ENCODE measurements at regions not wholly inside any gene's neighbourhood (a gene's known extent, or its start where the extent isn't known, plus 50 kb on each side); places are given as distances from the start of the nearest gene placed in this dataset.
"Not testable (repeated sequence)": the region's sequence is repeated elsewhere in the genome, so short reads cannot be mapped to it uniquely, and the experiment has no call there.

DNA sequence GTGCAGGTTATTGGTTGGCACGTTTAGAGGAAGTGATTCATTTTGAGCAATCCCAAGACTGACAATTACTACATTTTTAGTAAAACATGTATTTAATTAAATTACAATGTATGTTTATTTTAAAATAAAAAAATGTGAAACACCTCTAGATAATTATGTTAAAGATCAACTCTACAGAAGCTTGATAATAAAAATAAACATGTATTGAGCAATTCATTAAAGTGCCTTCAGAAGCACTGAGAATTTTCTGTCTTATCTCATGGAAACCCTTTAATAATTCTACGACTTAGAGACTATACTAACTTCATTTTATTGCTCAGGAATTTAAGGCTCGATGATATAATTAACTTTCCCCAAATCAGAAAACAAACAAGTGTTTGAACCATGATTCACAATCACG lies 208.0 kb upstream of the BRINP3 start:
- no peak overlapping the region for H3K9ac ChIP-seq (ENCODE audit: insufficient read depth in 1 of 2, low read depth in 2 of 2, low read length in 2 of 2)
- no peaks in the 10 kb centered on the region for H3K27me3 ChIP-seq (ENCODE audit: control insufficient read depth in 2 of 2, insufficient read depth in 2 of 2, low read length in 2 of 2)
- no peaks in the 10 kb centered on the region for H3K9me1 ChIP-seq (ENCODE audit: control insufficient read depth, insufficient read depth, low read length)
- TF ChIP-seq POLR2AphosphoS2 (IDR thresholded peaks at IDR 0.05; ENCODE audit: low read length): no peak
- no peak for TF ChIP-seq ZNF134 (CRISPR knock-in tag; conservative IDR thresholded peaks at IDR 0.05)
- TF ChIP-seq, protein P1, sequence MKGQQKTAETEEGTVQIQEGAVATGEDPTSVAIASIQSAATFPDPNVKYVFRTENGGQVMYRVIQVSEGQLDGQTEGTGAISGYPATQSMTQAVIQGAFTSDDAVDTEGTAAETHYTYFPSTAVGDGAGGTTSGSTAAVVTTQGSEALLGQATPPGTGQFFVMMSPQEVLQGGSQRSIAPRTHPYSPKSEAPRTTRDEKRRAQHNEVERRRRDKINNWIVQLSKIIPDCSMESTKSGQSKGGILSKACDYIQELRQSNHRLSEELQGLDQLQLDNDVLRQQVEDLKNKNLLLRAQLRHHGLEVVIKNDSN (CRISPR knock-in tag; IDR thresholded peaks at IDR 0.05): no peak
- no peak for TF ChIP-seq CXXC5 (CRISPR knock-in tag; IDR thresholded peaks at IDR 0.05)
- DNase-seq (ENCODE audit: extremely low read depth in 1 of 4, low spot score in 3 of 4): no peak
- no peaks in the 10 kb centered on the region for H3K79me2 ChIP-seq (ENCODE audit: control insufficient read depth, insufficient read depth, low read length)
- FAIRE-seq: no peak
- intact Hi-C loops (cut with micrococcal nuclease): no loop called here
- no TSS peak for BruUV-seq (replicated peaks)
- in situ Hi-C loops (cut with MboI): no loop called here
- H3K9me3 ChIP-seq (replicated peaks; ENCODE audit: control insufficient read depth, insufficient read depth, low read depth, low read length): peaks cover 1% of the 10 kb centered on the region; the same call in 1 of the 2 replicates
- no peaks in the 10 kb centered on the region for H3K36me3 ChIP-seq (ENCODE audit: control insufficient read depth, insufficient read depth, low read length)
- ChIA-PET CTCF (ENCODE audit: low intra/inter-chr PET ratio) (no interaction called here), POLR2A (no interaction called here)
- WGBS (ENCODE audit: insufficient coverage, low coverage, missing lambda C conversion rate): 3% methylated on average over 4 of the region's 4 CpGs
- no peaks in the 10 kb centered on the region for H4K20me1 ChIP-seq (replicated peaks; ENCODE audit: control insufficient read depth, insufficient read depth, low read length)
- no peak overlapping the region for H2AFZ ChIP-seq (ENCODE audit: low read depth, low read length)
- no peak overlapping the region for H3K4me2 ChIP-seq (ENCODE audit: insufficient read depth, low read length)
- no peaks in the 10 kb centered on the region for H3K4me1 ChIP-seq (replicated peaks in 1 of 2; ENCODE audit: control insufficient read depth in 2 of 2, insufficient read depth in 2 of 2, low read length in 2 of 2)
- no peak overlapping the region for H3K4me3 ChIP-seq
- ATAC-seq: no peak
- no peak overlapping the region for H3K27ac ChIP-seq (ENCODE audit: extremely low read depth, low read depth, low read length)

DNA sequence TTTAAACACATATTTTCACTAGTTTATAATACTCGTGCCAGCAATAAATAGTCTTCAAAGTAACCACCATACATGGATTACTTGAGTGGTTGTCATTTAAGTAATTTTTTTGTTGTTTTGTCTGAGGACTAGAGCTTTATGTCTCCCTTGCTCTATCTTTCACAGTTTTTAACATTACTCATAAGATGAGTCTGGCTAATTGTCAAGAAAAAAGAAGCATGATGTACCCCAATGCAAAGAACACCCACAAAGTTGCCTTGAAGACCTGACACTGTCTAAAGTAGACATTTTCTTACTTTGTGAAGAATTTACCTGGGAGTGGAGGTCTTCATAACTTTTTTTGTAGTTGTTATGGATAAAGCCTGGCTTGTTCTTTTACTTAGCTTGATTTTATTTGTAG lies 210.4 kb upstream of the BRINP3 start:
- CTCF ChIA-PET (ENCODE audit: low intra/inter-chr PET ratio): interaction anchor here (0.6 kb wide), 1 partner anchor 21 kb away, joined by 3 read pairs; no protein-coding TSS in a partner anchor
- H3K36me3 ChIP-seq (ENCODE audit: control insufficient read depth, insufficient read depth, low read length): no peaks in the 10 kb centered on the region

DNA sequence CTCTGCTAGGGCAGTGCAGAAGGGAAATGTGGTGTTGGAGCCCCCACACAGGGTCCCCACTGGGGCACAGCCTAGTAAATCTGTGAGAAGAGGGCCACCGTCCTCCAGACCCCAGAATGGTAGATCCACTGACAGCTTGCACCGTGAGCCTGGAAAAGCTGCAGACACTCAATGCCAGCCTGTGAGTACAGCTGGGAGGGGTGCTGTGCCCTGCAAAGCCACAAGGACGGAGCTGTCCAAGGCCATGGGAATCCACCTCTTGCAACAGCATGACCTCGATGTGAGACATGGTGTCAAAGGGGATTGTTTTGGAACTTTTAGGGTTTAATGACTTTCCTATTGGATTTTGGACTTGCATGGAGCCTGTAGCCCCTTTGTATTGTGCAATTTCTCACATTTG lies 220.8 kb upstream of the BRINP3 start:
- FAIRE-seq; H3K9me3 ChIP-seq (replicated peaks; ENCODE audit: control insufficient read depth, insufficient read depth, low read depth, low read length); H3K4me1 ChIP-seq (replicated peaks in 1 of 2; ENCODE audit: control insufficient read depth in 2 of 2, insufficient read depth in 2 of 2, low read length in 2 of 2); H4K20me1 ChIP-seq (replicated peaks; ENCODE audit: control insufficient read depth, insufficient read depth, low read length); H2AFZ ChIP-seq (ENCODE audit: low read depth, low read length); H3K79me2 ChIP-seq (ENCODE audit: control insufficient read depth, insufficient read depth, low read length); H3K4me2 ChIP-seq (ENCODE audit: insufficient read depth, low read length); in situ Hi-C loops (cut with MboI); H3K27ac ChIP-seq (ENCODE audit: extremely low read depth, low read depth, low read length); ATAC-seq; CTCF ChIA-PET (ENCODE audit: low intra/inter-chr PET ratio); H3K36me3 ChIP-seq (ENCODE audit: control insufficient read depth, insufficient read depth, low read length); intact Hi-C loops (cut with micrococcal nuclease); H3K4me3 ChIP-seq; H3K27me3 ChIP-seq (ENCODE audit: control insufficient read depth in 2 of 2, insufficient read depth in 2 of 2, low read length in 2 of 2); DNase-seq (ENCODE audit: extremely low read depth in 1 of 4, low spot score in 3 of 4); POLR2A ChIA-PET; H3K9ac ChIP-seq (ENCODE audit: insufficient read depth in 1 of 2, low read depth in 2 of 2, low read length in 2 of 2); BruUV-seq (replicated peaks); H3K9me1 ChIP-seq (ENCODE audit: control insufficient read depth, insufficient read depth, low read length): not testable (repeated sequence)
- 0% methylated on average over 4 of the region's 4 CpGs for WGBS (ENCODE audit: insufficient coverage, low coverage, missing lambda C conversion rate)

More for the DNA sequence above, 210.4 kb upstream of the BRINP3 start:
- intact Hi-C loops (cut with micrococcal nuclease): no loop called here
- Histone ChIP-seq H3K79me2 (ENCODE audit: control insufficient read depth, insufficient read depth, low read length) (no peaks in the 10 kb centered on the region), H2AFZ (ENCODE audit: low read depth, low read length) (no peak overlapping the region), H3K4me3 (no peak overlapping the region), H3K9ac (ENCODE audit: insufficient read depth in 1 of 2, low read depth in 2 of 2, low read length in 2 of 2) (no peak overlapping the region), H3K4me1 (replicated peaks in 1 of 2; ENCODE audit: control insufficient read depth in 2 of 2, insufficient read depth in 2 of 2, low read length in 2 of 2) (no peaks in the 10 kb centered on the region), H3K9me1 (ENCODE audit: control insufficient read depth, insufficient read depth, low read length) (no peaks in the 10 kb centered on the region), H3K27me3 (ENCODE audit: control insufficient read depth in 2 of 2, insufficient read depth in 2 of 2, low read length in 2 of 2) (no peaks in the 10 kb centered on the region), H4K20me1 (replicated peaks; ENCODE audit: control insufficient read depth, insufficient read depth, low read length) (no peaks in the 10 kb centered on the region), H3K9me3 (replicated peaks; ENCODE audit: control insufficient read depth, insufficient read depth, low read depth, low read length) (peaks cover 1% of the 10 kb centered on the region; the same call in 1 of the 2 replicates), H3K4me2 (ENCODE audit: insufficient read depth, low read length) (no peak overlapping the region), H3K27ac (ENCODE audit: extremely low read depth, low read depth, low read length) (no peak overlapping the region)
- 4% methylated on average over 1 of the region's 1 CpG for WGBS (ENCODE audit: insufficient coverage, low coverage, missing lambda C conversion rate)
- FAIRE-seq (no peak), DNase-seq (ENCODE audit: extremely low read depth in 1 of 4, low spot score in 3 of 4) (no peak), ATAC-seq (no peak)
- TF ChIP-seq PHF20 (IDR thresholded peaks at IDR 0.05; ENCODE audit: partially characterized antibody) (no peak), MAFG (tag; conservative IDR thresholded peaks at IDR 0.05) (no peak), RCOR1 (IDR thresholded peaks at IDR 0.05; ENCODE audit: borderline replicate concordance in 1 of 2, low read depth in 2 of 2, low read length in 2 of 2) (no peak), EWSR1 (IDR thresholded peaks at IDR 0.05; ENCODE audit: borderline replicate concordance, low read depth, partially characterized antibody) (no peak)
- TF ChIP-seq, protein P2, sequence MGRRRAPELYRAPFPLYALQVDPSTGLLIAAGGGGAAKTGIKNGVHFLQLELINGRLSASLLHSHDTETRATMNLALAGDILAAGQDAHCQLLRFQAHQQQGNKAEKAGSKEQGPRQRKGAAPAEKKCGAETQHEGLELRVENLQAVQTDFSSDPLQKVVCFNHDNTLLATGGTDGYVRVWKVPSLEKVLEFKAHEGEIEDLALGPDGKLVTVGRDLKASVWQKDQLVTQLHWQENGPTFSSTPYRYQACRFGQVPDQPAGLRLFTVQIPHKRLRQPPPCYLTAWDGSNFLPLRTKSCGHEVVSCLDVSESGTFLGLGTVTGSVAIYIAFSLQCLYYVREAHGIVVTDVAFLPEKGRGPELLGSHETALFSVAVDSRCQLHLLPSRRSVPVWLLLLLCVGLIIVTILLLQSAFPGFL (CRISPR knock-in tag; IDR thresholded peaks at IDR 0.05): no peak
- POLR2A ChIA-PET: no interaction called here
- BruUV-seq (replicated peaks): no TSS peak
- in situ Hi-C loops (cut with MboI): no loop called here
